ENCODE measurements at regions not wholly inside any gene's neighbourhood (a gene's known extent, or its start where the extent isn't known, plus 50 kb on each side); places are given as distances from the start of the nearest gene placed in this dataset.
A peak's percentile ranks its signal among the peaks of the same experiment; 100 is the strongest.

- H3K4me1 ChIP-seq = no peaks in the 10 kb centered on the region
- no peak for ATAC-seq (ENCODE audit: low FRiP score in 2 of 2)
- H3K9me3 ChIP-seq = peaks cover 0 to 5% (median 2%) of the 10 kb centered on the region in 4 donors
- DNase-seq = no peak
- no peaks in the 10 kb centered on the region for H3K27me3 ChIP-seq
- no peak overlapping the region for H3K4me3 ChIP-seq
- 88 to 94% methylated on average over 3 of the region's 3 CpGs for WGBS, 2 donors
- no peaks in the 10 kb centered on the region for H3K36me3 ChIP-seq
- no peak overlapping the region for H3K27ac ChIP-seq
- TF ChIP-seq POLR2AphosphoS5 (IDR thresholded peaks at IDR 0.05) (no peak), POLR2A (IDR thresholded peaks at IDR 0.05) (no peak), CTCF (IDR thresholded peaks at IDR 0.05) (no peak), EP300 (IDR thresholded peaks at IDR 0.05) (no peak)
Observed at GRCh38 chr12:116397148-116397547, 119.7 kb upstream of the MED13L start.

- no peaks in the 10 kb centered on the region for H3K36me3 ChIP-seq
- ATAC-seq (ENCODE audit: low FRiP score in 2 of 2) (no peak), DNase-seq (no peak)
- H3K9me3 ChIP-seq = peaks cover 0 to 5% (median 2%) of the 10 kb centered on the region in 4 donors
- no peaks in the 10 kb centered on the region for H3K4me1 ChIP-seq
- H3K4me3 ChIP-seq = no peak overlapping the region
- TF ChIP-seq POLR2A (IDR thresholded peaks at IDR 0.05) (no peak), CTCF (IDR thresholded peaks at IDR 0.05) (no peak), POLR2AphosphoS5 (IDR thresholded peaks at IDR 0.05) (no peak), EP300 (IDR thresholded peaks at IDR 0.05) (no peak)
- no peaks in the 10 kb centered on the region for H3K27me3 ChIP-seq
- H3K27ac ChIP-seq = no peak overlapping the region
Observed at GRCh38 chr12:116398193-116398592, 120.7 kb upstream of the MED13L start.

GRCh38 chr12:116399055-116399454 lies 121.6 kb upstream of the MED13L start:
- ATAC-seq (ENCODE audit: low FRiP score in 2 of 2) = no peak
- no peak overlapping the region for H3K4me3 ChIP-seq
- no peak overlapping the region for H3K27ac ChIP-seq
- H3K36me3 ChIP-seq = no peaks in the 10 kb centered on the region
- TF ChIP-seq EP300 (IDR thresholded peaks at IDR 0.05) (no peak), POLR2A (IDR thresholded peaks at IDR 0.05) (no peak), POLR2AphosphoS5 (IDR thresholded peaks at IDR 0.05) (no peak), CTCF (IDR thresholded peaks at IDR 0.05) (no peak)
- WGBS, 2 donors = 73 to 89% methylated on average over 1 of the region's 1 CpG
- H3K27me3 ChIP-seq = no peaks in the 10 kb centered on the region
- no peak for DNase-seq
- H3K4me1 ChIP-seq = no peaks in the 10 kb centered on the region
- peaks cover 0 to 5% (median 2%) of the 10 kb centered on the region in 4 donors for H3K9me3 ChIP-seq

- H3K36me3 ChIP-seq = no peaks in the 10 kb centered on the region
- no peak overlapping the region for H3K27ac ChIP-seq
- no peak overlapping the region for H3K4me3 ChIP-seq
- WGBS, 2 donors = 66 to 71% methylated on average over 3 to 4 of the region's 4 CpGs
- DNase-seq = no peak
- H3K4me1 ChIP-seq = peaks cover 0 to 5% (median 3%) of the 10 kb centered on the region in 4 donors
- H3K27me3 ChIP-seq = no peaks in the 10 kb centered on the region
- peak in 1 of 2 donors; percentile 71 for ATAC-seq (ENCODE audit: low FRiP score in 2 of 2)
- TF ChIP-seq CTCF (IDR thresholded peaks at IDR 0.05) (no peak), POLR2AphosphoS5 (IDR thresholded peaks at IDR 0.05) (no peak), EP300 (IDR thresholded peaks at IDR 0.05) (no peak), POLR2A (IDR thresholded peaks at IDR 0.05) (no peak)
- peaks cover 0 to 5% (median 2%) of the 10 kb centered on the region in 4 donors for H3K9me3 ChIP-seq
Observed at GRCh38 chr12:116400636-116401372, 123.3 kb upstream of the MED13L start.

- H3K27me3 ChIP-seq = no peaks in the 10 kb centered on the region
- peaks cover 0 to 9% (median 9%) of the 10 kb centered on the region in 4 donors for H3K4me1 ChIP-seq
- H3K9me3 ChIP-seq = peaks cover 0 to 5% (median 2%) of the 10 kb centered on the region in 4 donors
- H3K27ac ChIP-seq = no peak overlapping the region
- ATAC-seq (ENCODE audit: low FRiP score in 2 of 2) = no peak
- H3K36me3 ChIP-seq = no peaks in the 10 kb centered on the region
- no peak for TF ChIP-seq POLR2AphosphoS5 (IDR thresholded peaks at IDR 0.05)
- TF ChIP-seq EP300 (IDR thresholded peaks at IDR 0.05) = no peak
- TF ChIP-seq POLR2A (IDR thresholded peaks at IDR 0.05) = no peak
- TF ChIP-seq CTCF (IDR thresholded peaks at IDR 0.05) = no peak
- DNase-seq = no peak
- H3K4me3 ChIP-seq = no peak overlapping the region
- 90 to 95% methylated on average over 3 of the region's 3 CpGs for WGBS, 2 donors
Observed at GRCh38 chr12:116401565-116401964, 124.1 kb upstream of the MED13L start.

Data from upper lobe of left lung (tissue), 6 donors.